ENCODE measurements at regions not wholly inside any gene's neighbourhood (a gene's known extent, or its start where the extent isn't known, plus 50 kb on each side); places are given as distances from the start of the nearest gene placed in this dataset.

GRCh38 chr9:135328485-135329417 lies 150.8 kb upstream of the PPP1R26 start:
- Histone ChIP-seq H3K36me3 (ENCODE audit: control insufficient read depth, insufficient read depth, low read length) (no peaks in the 10 kb centered on the region), H3K4me3 (ENCODE audit: low read depth, low read length) (no peak overlapping the region), H3K4me1 (ENCODE audit: control insufficient read depth, insufficient read depth, low read length) (no peaks in the 10 kb centered on the region), H3K9me3 (ENCODE audit: control insufficient read depth, insufficient read depth, low read depth, low read length) (peaks cover 13% of the 10 kb centered on the region), H3K27ac (ENCODE audit: low read depth, low read length) (no peak overlapping the region), H3K27me3 (ENCODE audit: control insufficient read depth, insufficient read depth, low read length) (no peaks in the 10 kb centered on the region), H3K9ac (ENCODE audit: low read length) (no peak overlapping the region)

GRCh38 chr9:135329571-135330306 lies 149.8 kb upstream of the PPP1R26 start:
- Histone ChIP-seq H3K27me3 (ENCODE audit: control insufficient read depth, insufficient read depth, low read length) (no peaks in the 10 kb centered on the region), H3K36me3 (ENCODE audit: control insufficient read depth, insufficient read depth, low read length) (no peaks in the 10 kb centered on the region), H3K9me3 (ENCODE audit: control insufficient read depth, insufficient read depth, low read depth, low read length) (peaks cover 13% of the 10 kb centered on the region), H3K4me1 (ENCODE audit: control insufficient read depth, insufficient read depth, low read length) (no peaks in the 10 kb centered on the region), H3K27ac (ENCODE audit: low read depth, low read length) (no peak overlapping the region), H3K4me3 (ENCODE audit: low read depth, low read length) (no peak overlapping the region), H3K9ac (ENCODE audit: low read length) (no peak overlapping the region)

DNA sequence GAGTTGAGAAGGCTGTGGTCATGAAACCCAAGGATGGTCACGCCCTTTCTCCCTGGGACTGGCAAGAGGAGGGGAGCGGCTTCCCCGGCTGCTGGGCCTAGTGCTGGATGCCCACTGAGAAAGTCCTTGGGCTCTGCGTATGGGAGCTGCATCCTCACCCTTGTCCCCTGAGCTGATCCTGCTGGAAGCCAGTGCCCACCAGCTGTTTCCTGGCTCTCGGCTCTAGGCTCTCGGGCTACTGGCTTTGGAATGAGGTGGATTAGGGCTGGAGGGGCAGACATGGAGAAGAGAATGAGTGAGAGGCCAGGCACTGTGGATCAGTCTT lies 149.3 kb upstream of the PPP1R26 start:
- H3K4me1 ChIP-seq (ENCODE audit: control insufficient read depth, insufficient read depth, low read length) = no peaks in the 10 kb centered on the region
- H3K9ac ChIP-seq (ENCODE audit: low read length) = no peak overlapping the region
- no peaks in the 10 kb centered on the region for H3K36me3 ChIP-seq (ENCODE audit: control insufficient read depth, insufficient read depth, low read length)
- no peak overlapping the region for H3K27ac ChIP-seq (ENCODE audit: low read depth, low read length)
- no peak overlapping the region for H3K4me3 ChIP-seq (ENCODE audit: low read depth, low read length)
- H3K27me3 ChIP-seq (ENCODE audit: control insufficient read depth, insufficient read depth, low read length) = no peaks in the 10 kb centered on the region
- peaks cover 13% of the 10 kb centered on the region for H3K9me3 ChIP-seq (ENCODE audit: control insufficient read depth, insufficient read depth, low read depth, low read length)

GRCh38 chr9:135330685-135331590 lies 148.6 kb upstream of the PPP1R26 start:
- H3K36me3 ChIP-seq (ENCODE audit: control insufficient read depth, insufficient read depth, low read length) = no peaks in the 10 kb centered on the region
- H3K4me3 ChIP-seq (ENCODE audit: low read depth, low read length) = no peak overlapping the region
- H3K9ac ChIP-seq (ENCODE audit: low read length) = no peak overlapping the region
- H3K9me3 ChIP-seq (ENCODE audit: control insufficient read depth, insufficient read depth, low read depth, low read length) = peaks cover 13% of the 10 kb centered on the region
- no peak overlapping the region for H3K27ac ChIP-seq (ENCODE audit: low read depth, low read length)
- H3K4me1 ChIP-seq (ENCODE audit: control insufficient read depth, insufficient read depth, low read length) = no peaks in the 10 kb centered on the region
- no peaks in the 10 kb centered on the region for H3K27me3 ChIP-seq (ENCODE audit: control insufficient read depth, insufficient read depth, low read length)

DNA sequence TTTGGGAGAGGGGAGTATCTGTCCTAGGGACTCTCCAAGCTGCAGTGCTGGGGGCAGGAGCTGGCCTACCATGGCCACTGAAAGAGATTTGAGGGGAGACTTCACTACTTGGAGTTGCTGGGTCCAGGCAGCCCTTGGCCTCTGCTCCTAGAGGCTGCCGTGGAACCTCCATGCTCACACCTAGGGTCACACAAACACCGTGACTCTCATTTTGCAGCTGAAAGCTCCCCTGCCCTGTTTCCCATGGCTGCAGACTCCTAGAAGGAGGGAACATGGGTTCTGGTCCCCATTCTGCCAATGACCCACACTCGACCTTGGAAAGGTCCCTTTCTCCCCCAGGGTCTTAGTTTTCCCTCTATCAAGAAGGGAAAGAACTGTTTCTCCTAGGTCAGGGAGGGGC lies 147.1 kb upstream of the PPP1R26 start:
- Histone ChIP-seq H3K9me3 (ENCODE audit: control insufficient read depth, insufficient read depth, low read depth, low read length) (peaks cover 6% of the 10 kb centered on the region), H3K4me1 (ENCODE audit: control insufficient read depth, insufficient read depth, low read length) (no peaks in the 10 kb centered on the region), H3K36me3 (ENCODE audit: control insufficient read depth, insufficient read depth, low read length) (no peaks in the 10 kb centered on the region), H3K4me3 (ENCODE audit: low read depth, low read length) (no peak overlapping the region), H3K9ac (ENCODE audit: low read length) (no peak overlapping the region), H3K27ac (ENCODE audit: low read depth, low read length) (no peak overlapping the region), H3K27me3 (ENCODE audit: control insufficient read depth, insufficient read depth, low read length) (no peaks in the 10 kb centered on the region)

- Histone ChIP-seq H3K9ac (ENCODE audit: low read length) (no peak overlapping the region), H3K27me3 (ENCODE audit: control insufficient read depth, insufficient read depth, low read length) (no peaks in the 10 kb centered on the region), H3K4me3 (ENCODE audit: low read depth, low read length) (no peak overlapping the region), H3K9me3 (ENCODE audit: control insufficient read depth, insufficient read depth, low read depth, low read length) (peaks cover 1% of the 10 kb centered on the region; the same call in 1 of the 2 replicates), H3K36me3 (ENCODE audit: control insufficient read depth, insufficient read depth, low read length) (no peaks in the 10 kb centered on the region), H3K27ac (ENCODE audit: low read depth, low read length) (no peak overlapping the region), H3K4me1 (ENCODE audit: control insufficient read depth, insufficient read depth, low read length) (no peaks in the 10 kb centered on the region)
Measured at GRCh38 chr9:135332979-135333748, 146.4 kb upstream of the PPP1R26 start.

- no peak overlapping the region for H3K27ac ChIP-seq (ENCODE audit: low read depth, low read length)
- H3K36me3 ChIP-seq (ENCODE audit: control insufficient read depth, insufficient read depth, low read length) = no peaks in the 10 kb centered on the region
- H3K27me3 ChIP-seq (ENCODE audit: control insufficient read depth, insufficient read depth, low read length) = no peaks in the 10 kb centered on the region
- no peak overlapping the region for H3K4me3 ChIP-seq (ENCODE audit: low read depth, low read length)
- H3K9ac ChIP-seq (ENCODE audit: low read length) = no peak overlapping the region
- H3K4me1 ChIP-seq (ENCODE audit: control insufficient read depth, insufficient read depth, low read length) = peaks cover 17% of the 10 kb centered on the region
- H3K9me3 ChIP-seq (ENCODE audit: control insufficient read depth, insufficient read depth, low read depth, low read length) = no peaks in the 10 kb centered on the region; the same call in 1 of the 2 replicates
Measured at GRCh38 chr9:135334953-135335460, 144.6 kb upstream of the PPP1R26 start.

DNA sequence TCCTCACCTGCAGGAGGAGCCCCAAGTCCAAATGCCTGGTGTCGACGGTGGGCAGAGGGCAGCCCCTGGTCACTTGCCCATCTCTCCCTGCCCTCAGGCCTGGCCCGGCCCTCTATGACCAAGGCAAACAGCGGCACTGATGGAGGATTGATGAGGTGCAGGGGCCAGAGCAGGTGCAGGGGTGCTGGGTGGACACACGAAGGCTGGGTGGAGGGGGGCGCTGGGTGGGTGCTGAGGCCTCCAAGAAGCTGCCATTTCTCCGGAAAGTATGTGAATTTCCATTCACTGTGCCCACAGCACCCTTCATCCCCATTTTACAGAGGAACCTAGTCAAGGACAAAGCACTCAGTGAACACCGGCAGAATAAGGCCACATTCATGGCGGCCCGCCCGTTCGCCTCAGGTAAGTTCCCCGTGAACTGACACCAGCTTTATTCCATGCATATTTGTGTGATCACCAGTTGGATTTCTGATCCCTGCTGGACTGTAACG lies 143.8 kb upstream of the PPP1R26 start:
- H3K9ac ChIP-seq (ENCODE audit: low read length) = no peak overlapping the region
- H3K36me3 ChIP-seq (ENCODE audit: control insufficient read depth, insufficient read depth, low read length) = no peaks in the 10 kb centered on the region
- H3K27ac ChIP-seq (ENCODE audit: low read depth, low read length) = no peak overlapping the region
- no peaks in the 10 kb centered on the region; the same call in 1 of the 2 replicates for H3K9me3 ChIP-seq (ENCODE audit: control insufficient read depth, insufficient read depth, low read depth, low read length)
- H3K27me3 ChIP-seq (ENCODE audit: control insufficient read depth, insufficient read depth, low read length) = no peaks in the 10 kb centered on the region
- H3K4me3 ChIP-seq (ENCODE audit: low read depth, low read length) = no peak overlapping the region
- H3K4me1 ChIP-seq (ENCODE audit: control insufficient read depth, insufficient read depth, low read length) = peaks cover 24% of the 10 kb centered on the region

DNA sequence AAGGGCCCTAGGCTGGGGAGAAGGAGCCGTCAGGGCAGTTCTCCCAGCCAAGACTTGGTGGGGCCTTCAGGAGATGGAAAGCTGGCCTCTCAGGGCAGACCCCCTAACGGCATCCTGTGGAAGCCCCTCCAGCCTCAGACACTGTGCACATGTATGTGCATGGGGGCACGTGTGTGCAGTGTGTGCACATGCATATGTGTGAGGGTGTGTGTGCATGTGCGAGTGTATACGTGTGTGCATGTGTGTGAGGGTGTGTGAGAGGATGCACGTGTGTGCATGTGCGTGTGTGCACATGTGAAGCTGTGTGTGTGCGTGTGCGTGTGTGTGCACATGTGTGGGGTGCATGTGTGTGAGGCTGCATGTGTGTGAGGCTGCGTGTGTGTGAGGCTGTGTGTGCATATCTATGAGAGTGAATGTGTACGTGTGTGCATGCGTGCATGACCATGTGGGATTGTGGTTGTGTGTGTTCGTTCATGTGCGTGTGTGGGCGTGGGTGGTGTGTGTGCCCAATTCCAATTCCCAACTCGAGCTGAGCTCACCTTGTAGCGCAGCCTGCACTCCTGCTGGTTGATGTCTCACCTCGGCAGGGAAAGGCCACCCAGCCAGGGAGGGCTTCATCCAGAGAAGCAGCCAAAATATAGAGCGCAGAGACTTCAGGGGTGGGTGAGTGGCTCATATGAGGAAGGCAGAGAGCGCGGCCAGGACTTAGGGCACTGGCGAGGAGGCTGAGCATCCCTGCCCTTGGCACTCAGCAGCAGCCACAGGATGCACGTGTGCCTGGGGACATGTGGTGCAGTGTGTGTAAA lies 142.7 kb upstream of the PPP1R26 start:
- H3K27me3 ChIP-seq (ENCODE audit: control insufficient read depth, insufficient read depth, low read length) = no peaks in the 10 kb centered on the region
- no peaks in the 10 kb centered on the region for H3K36me3 ChIP-seq (ENCODE audit: control insufficient read depth, insufficient read depth, low read length)
- no peak overlapping the region for H3K27ac ChIP-seq (ENCODE audit: low read depth, low read length)
- no peaks in the 10 kb centered on the region; the same call in 1 of the 2 replicates for H3K9me3 ChIP-seq (ENCODE audit: control insufficient read depth, insufficient read depth, low read depth, low read length)
- no peak overlapping the region for H3K9ac ChIP-seq (ENCODE audit: low read length)
- H3K4me1 ChIP-seq (ENCODE audit: control insufficient read depth, insufficient read depth, low read length) = peaks cover 33% of the 10 kb centered on the region
- no peak overlapping the region for H3K4me3 ChIP-seq (ENCODE audit: low read depth, low read length)
